ENCODE measurements at regions not wholly inside any gene's neighbourhood (a gene's known extent, or its start where the extent isn't known, plus 50 kb on each side); places are given as distances from the start of the nearest gene placed in this dataset.

- TF ChIP-seq CTCF (IDR thresholded peaks at IDR 0.05) (no peak), POLR2A (IDR thresholded peaks at IDR 0.05) (no peak)
These were observed 65.7 kb upstream of the OSTN start for GRCh38 chr3:191133359-191133758.
